Tibial nerve (tissue), 4 donors: ENCODE measurements at regions not wholly inside any gene's neighbourhood (a gene's known extent, or its start where the extent isn't known, plus 50 kb on each side); places are given as distances from the start of the nearest gene placed in this dataset.
"Not testable (repeated sequence)": the region's sequence is repeated elsewhere in the genome, so short reads cannot be mapped to it uniquely, and the experiment has no call there.

Experiments
- DNase-seq, 2 donors: peaks; one replicate each; pipeline ENCODE4 v3.0.0-alpha.2; 2019; ENCODE audit warnings: low spot score in 2 of 2
- H3K27ac ChIP-seq, 4 donors: fragments of 200-600 bp; sonication (generic) in 3 of 4; one replicate each; pipeline ENCODE4 v1.5.1; 2017 to 2019; ENCODE audit warnings: mild to moderate bottlenecking in 1 of 4
- H3K27me3 ChIP-seq, 2 donors: fragments of 200-600 bp; sonication (generic) in 1 of 2; one replicate each; pipeline versions ENCODE4 v1.5.1 to v1.6.0; 2017 to 2019
- H3K36me3 ChIP-seq, 3 donors: fragments of 200-600 bp; sonication (generic); one replicate each; pipeline ENCODE4 v1.5.1; 2018 to 2019
- H3K4me1 ChIP-seq, 4 donors: fragments of 200-600 bp; sonication (generic) in 3 of 4; one replicate each; pipeline ENCODE4 v1.5.1; 2017 to 2019
- H3K4me3 ChIP-seq, 4 donors: fragments of 200-600 bp; sonication (generic) in 3 of 4; one replicate each; pipeline ENCODE4 v1.5.1; 2017 to 2019; ENCODE audit warnings: mild to moderate bottlenecking in 1 of 4, moderate library complexity in 1 of 4
- H3K9me3 ChIP-seq, 4 donors: fragments of 200-600 bp; sonication (generic) in 3 of 4; one replicate each; pipeline ENCODE4 v1.5.1; 2017 to 2019
- CTCF ChIP-seq, 5 experiments: fragments of 200-600 bp in 3 of 5; fragments of 450-650 bp in 2 of 5; sonication (generic) in 3 of 5; IDR thresholded peaks; one replicate each; pipeline ENCODE4 v1.5.1; 2016 to 2019; ENCODE audit warnings: antibody characterized with exemption in 5 of 5, mild to moderate bottlenecking in 3 of 5, moderate library complexity in 2 of 5
- EP300 ChIP-seq, 2 donors: sonication (generic); formaldehyde crosslinking; IDR thresholded peaks; one replicate each; pipeline ENCODE4 v1.6.1; 2017; ENCODE audit warnings: antibody characterized with exemption in 2 of 2, mild to moderate bottlenecking in 1 of 2
- POLR2A ChIP-seq, 2 donors: fragments of 450-650 bp; IDR thresholded peaks; one replicate each; pipeline ENCODE4 v1.6.1; 2017; ENCODE audit warnings: antibody characterized with exemption in 2 of 2, mild to moderate bottlenecking in 2 of 2, moderate library complexity in 2 of 2
- WGBS, 2 donors: methylation state at CpG; one replicate each; pipeline ENCODE4 v1.1.5; 2018; 5-methylcytosine and 5-hydroxymethylcytosine counted together

DNA sequence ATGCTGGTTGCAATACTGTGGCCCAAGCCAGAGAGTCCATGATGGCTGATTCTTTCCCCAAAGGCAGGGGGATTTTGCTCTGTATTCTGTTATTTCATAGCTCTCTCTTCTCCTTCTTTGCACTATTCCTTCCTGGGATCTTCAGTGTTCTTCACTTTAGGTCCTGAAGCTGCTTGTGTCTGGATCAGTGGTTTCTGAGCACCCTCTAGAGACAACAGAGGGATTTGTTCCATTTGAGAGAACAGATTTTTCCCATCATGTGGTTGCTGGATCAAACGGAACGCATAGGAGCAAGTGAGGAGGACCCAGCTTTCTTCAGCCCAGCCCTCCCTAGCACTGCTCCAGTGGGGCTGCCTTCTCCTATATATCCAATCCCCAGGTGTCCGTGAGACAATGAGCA lies 68.7 kb upstream of the SYN3 start:
- H3K4me3 ChIP-seq = no peak overlapping the region
- no peaks in the 10 kb centered on the region for H3K4me1 ChIP-seq
- H3K27ac ChIP-seq = no peak overlapping the region
- DNase-seq = no peak
- H3K36me3 ChIP-seq = no peaks in the 10 kb centered on the region
- H3K9me3 ChIP-seq = peaks cover 0 to 4% (median 0%) of the 10 kb centered on the region in 4 donors
- H3K27me3 ChIP-seq = no peaks in the 10 kb centered on the region
- TF ChIP-seq CTCF (IDR thresholded peaks at IDR 0.05) (no peak), POLR2A (IDR thresholded peaks at IDR 0.05) (no peak), EP300 (IDR thresholded peaks at IDR 0.05) (no peak)
- WGBS, 2 donors = 2 to 9% methylated on average over 3 of the region's 3 CpGs

- Histone ChIP-seq H3K9me3 (no peaks in the 10 kb centered on the region), H3K4me1 (no peaks in the 10 kb centered on the region), H3K36me3 (no peaks in the 10 kb centered on the region), H3K27me3 (no peaks in the 10 kb centered on the region), H3K27ac (no peak overlapping the region), H3K4me3 (no peak overlapping the region)
- DNase-seq = no peak
- TF ChIP-seq POLR2A (IDR thresholded peaks at IDR 0.05) (no peak), CTCF (IDR thresholded peaks at IDR 0.05) (no peak), EP300 (IDR thresholded peaks at IDR 0.05) (no peak)
- WGBS, 2 donors = 81 to 83% methylated on average over 4 of the region's 4 CpGs
Observed at GRCh38 chr22:33124471-33124870, 66.3 kb upstream of the SYN3 start.

DNA sequence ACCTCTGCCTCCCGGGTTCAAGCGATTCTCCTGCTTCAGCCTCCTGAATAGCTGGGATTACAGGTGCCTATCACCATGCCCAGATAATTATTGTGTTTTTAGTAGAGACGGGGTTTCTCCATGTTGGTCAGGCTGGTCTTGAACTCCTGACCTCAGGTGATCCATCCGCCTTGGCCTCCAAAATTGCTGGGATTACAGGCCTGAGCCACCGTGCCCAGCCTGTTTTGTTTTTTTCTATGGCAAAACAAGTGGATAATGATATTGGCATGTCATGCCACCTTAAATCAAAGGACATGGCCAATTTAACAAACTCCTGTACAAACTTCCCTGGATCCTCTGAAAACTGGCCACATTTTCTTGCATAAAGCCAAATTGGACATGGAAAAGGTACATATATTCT lies 64.3 kb upstream of the SYN3 start:
- H3K4me1 ChIP-seq, H3K9me3 ChIP-seq, H3K27ac ChIP-seq, H3K4me3 ChIP-seq, DNase-seq, H3K27me3 ChIP-seq, H3K36me3 ChIP-seq: not testable (repeated sequence)
- 92 to 96% methylated on average over 5 of the region's 5 CpGs for WGBS, 2 donors

DNA sequence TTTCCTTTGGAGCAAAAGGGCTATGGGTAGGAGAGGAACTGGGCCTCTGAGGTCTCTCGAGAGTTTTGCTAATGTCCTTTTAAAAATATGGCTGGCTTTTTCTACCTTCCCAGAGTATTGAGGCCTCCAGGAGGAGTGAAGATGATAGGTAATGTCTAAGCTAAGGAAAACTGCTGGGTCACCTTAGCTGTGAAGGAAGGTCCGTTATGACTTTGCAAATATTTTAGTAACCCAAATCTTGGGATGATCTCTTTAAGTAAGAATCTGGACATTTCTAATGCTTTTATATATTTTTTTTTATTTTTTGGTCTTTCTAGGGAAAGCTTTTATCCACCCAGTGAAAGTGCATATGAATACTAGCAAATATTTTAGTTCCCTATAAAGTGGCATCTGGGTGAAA lies 60.9 kb upstream of the SYN3 start:
- Histone ChIP-seq H3K9me3 (no peaks in the 10 kb centered on the region), H3K27me3 (no peaks in the 10 kb centered on the region), H3K4me1 (no peaks in the 10 kb centered on the region), H3K4me3 (no peak overlapping the region), H3K36me3 (no peaks in the 10 kb centered on the region), H3K27ac (no peak overlapping the region)
- WGBS, 2 donors = 88 to 91% methylated on average over 2 of the region's 2 CpGs
- no peak for DNase-seq
- no peak for TF ChIP-seq CTCF (IDR thresholded peaks at IDR 0.05)

GRCh38 chr22:33117821-33118220 lies 59.6 kb upstream of the SYN3 start:
- DNase-seq = no peak
- Histone ChIP-seq H3K27me3 (no peaks in the 10 kb centered on the region), H3K4me3 (no peak overlapping the region), H3K27ac (no peak overlapping the region), H3K36me3 (no peaks in the 10 kb centered on the region), H3K9me3 (no peaks in the 10 kb centered on the region), H3K4me1 (no peaks in the 10 kb centered on the region)
- TF ChIP-seq EP300 (IDR thresholded peaks at IDR 0.05) = no peak
- TF ChIP-seq POLR2A (IDR thresholded peaks at IDR 0.05) = no peak
- TF ChIP-seq CTCF (IDR thresholded peaks at IDR 0.05) = no peak

- no peak overlapping the region for H3K4me3 ChIP-seq
- 61 to 75% methylated on average over 2 of the region's 2 CpGs for WGBS, 2 donors
- TF ChIP-seq POLR2A (IDR thresholded peaks at IDR 0.05) (no peak), EP300 (IDR thresholded peaks at IDR 0.05) (no peak), CTCF (IDR thresholded peaks at IDR 0.05) (no peak)
- H3K9me3 ChIP-seq = no peaks in the 10 kb centered on the region
- no peaks in the 10 kb centered on the region for H3K36me3 ChIP-seq
- no peak overlapping the region for H3K27ac ChIP-seq
- no peak for DNase-seq
- H3K4me1 ChIP-seq = no peaks in the 10 kb centered on the region
- H3K27me3 ChIP-seq = no peaks in the 10 kb centered on the region
Observed at GRCh38 chr22:33116841-33117547, 58.8 kb upstream of the SYN3 start.
